ENCODE measurements at regions not wholly inside any gene's neighbourhood (a gene's known extent, or its start where the extent isn't known, plus 50 kb on each side); places are given as distances from the start of the nearest gene placed in this dataset.

GRCh38 chr6:113047932-113048331 lies 700.8 kb downstream of the RFPL4B start:
- TF ChIP-seq POLR2A (IDR thresholded peaks at IDR 0.05; ENCODE audit: low read length) = no peak
- no peak for TF ChIP-seq GATA1 (IDR thresholded peaks at IDR 0.05; ENCODE audit: low read depth, low read length)
